Natural killer cell (primary cell): ENCODE measurements at regions not wholly inside any gene's neighbourhood (a gene's known extent, or its start where the extent isn't known, plus 50 kb on each side); places are given as distances from the start of the nearest gene placed in this dataset.

Experiments used
- ATAC-seq, 3 donors: fragments of 150-1000 bp in 2 of 3; fragments of 200-7000 bp in 1 of 3; cut with Tn5 transposase; 1 replicate in 1 of 3; 2 replicates in 2 of 3; pipeline ENCODE4 v1.10.0; 2021; ENCODE audit warnings: mild to moderate bottlenecking in 2 of 3, moderate library complexity in 2 of 3
- DNase-seq, 2 donors: peaks; one replicate each; pipeline versions ENCODE4 v3.0.0 to v3.0.0-alpha.2; 2013 to 2021; ENCODE audit warnings: mixed read lengths in 1 of 2
- H3K27ac ChIP-seq: one replicate; pipeline ENCODE4 v1.5.1; 2013; ENCODE audit warnings: mild to moderate bottlenecking, low read length
- H3K27me3 ChIP-seq: one replicate; pipeline ENCODE4 v1.6.1; 2013; ENCODE audit warnings: low read length; ENCODE audit not compliant: control insufficient read depth, insufficient read depth
- H3K36me3 ChIP-seq: one replicate; pipeline ENCODE4 v1.6.1; 2013; ENCODE audit warnings: low read length; ENCODE audit not compliant: control insufficient read depth, insufficient read depth
- H3K4me1 ChIP-seq: one replicate; pipeline ENCODE4 v1.6.1; 2013; ENCODE audit warnings: low read length; ENCODE audit not compliant: control insufficient read depth, insufficient read depth
- H3K4me3 ChIP-seq: one replicate; pipeline ENCODE4 v1.5.1; 2013; ENCODE audit warnings: low read length
- H3K9me3 ChIP-seq: one replicate; pipeline ENCODE4 v1.6.1; 2013; ENCODE audit warnings: low read length; ENCODE audit not compliant: control insufficient read depth, insufficient read depth
- H3K27ac Mint-ChIP-seq, 2 donors: one replicate each; pipeline ENCODE4 v1.8.0; 2022; ENCODE audit warnings: mild to moderate bottlenecking in 2 of 2, mixed read lengths in 2 of 2, moderate library complexity in 1 of 2
- H3K27me3 Mint-ChIP-seq, 2 donors: one replicate each; pipeline ENCODE4 v1.8.0; 2022; ENCODE audit warnings: low read depth in 2 of 2, mixed read lengths in 2 of 2
- H3K36me3 Mint-ChIP-seq: one replicate; pipeline ENCODE4 v1.8.0; 2022; ENCODE audit warnings: mixed read lengths
- H3K4me1 Mint-ChIP-seq, 2 donors: one replicate each; pipeline ENCODE4 v1.8.0; 2022; ENCODE audit warnings: mixed read lengths in 2 of 2
- H3K4me3 Mint-ChIP-seq: one replicate; pipeline ENCODE4 v1.8.0; 2022; ENCODE audit warnings: mild to moderate bottlenecking, moderate library complexity, mixed read lengths
- H3K9me3 Mint-ChIP-seq, 2 donors: one replicate each; pipeline ENCODE4 v1.8.0; 2022; ENCODE audit warnings: mixed read lengths in 2 of 2
- WGBS: methylation state at CpG from one replicate; pipeline ENCODE4 v1.1.7; 2013; ENCODE audit warnings: missing lambda C conversion rate; ENCODE audit not compliant: insufficient coverage; 5-methylcytosine and 5-hydroxymethylcytosine counted together
- intact Hi-C: fragments of 100-400 bp; cut with micrococcal nuclease; formaldehyde crosslinking; loops from one replicate; pipeline ENCODE4 v1.14.2; 2022
- TF ChIP-seq, protein P1 (sequence below): fragments of 200-600 bp; IDR thresholded peaks from one replicate; pipeline ENCODE4 v1.8.0; 2022; ENCODE audit warnings: antibody characterized with exemption

DNA sequence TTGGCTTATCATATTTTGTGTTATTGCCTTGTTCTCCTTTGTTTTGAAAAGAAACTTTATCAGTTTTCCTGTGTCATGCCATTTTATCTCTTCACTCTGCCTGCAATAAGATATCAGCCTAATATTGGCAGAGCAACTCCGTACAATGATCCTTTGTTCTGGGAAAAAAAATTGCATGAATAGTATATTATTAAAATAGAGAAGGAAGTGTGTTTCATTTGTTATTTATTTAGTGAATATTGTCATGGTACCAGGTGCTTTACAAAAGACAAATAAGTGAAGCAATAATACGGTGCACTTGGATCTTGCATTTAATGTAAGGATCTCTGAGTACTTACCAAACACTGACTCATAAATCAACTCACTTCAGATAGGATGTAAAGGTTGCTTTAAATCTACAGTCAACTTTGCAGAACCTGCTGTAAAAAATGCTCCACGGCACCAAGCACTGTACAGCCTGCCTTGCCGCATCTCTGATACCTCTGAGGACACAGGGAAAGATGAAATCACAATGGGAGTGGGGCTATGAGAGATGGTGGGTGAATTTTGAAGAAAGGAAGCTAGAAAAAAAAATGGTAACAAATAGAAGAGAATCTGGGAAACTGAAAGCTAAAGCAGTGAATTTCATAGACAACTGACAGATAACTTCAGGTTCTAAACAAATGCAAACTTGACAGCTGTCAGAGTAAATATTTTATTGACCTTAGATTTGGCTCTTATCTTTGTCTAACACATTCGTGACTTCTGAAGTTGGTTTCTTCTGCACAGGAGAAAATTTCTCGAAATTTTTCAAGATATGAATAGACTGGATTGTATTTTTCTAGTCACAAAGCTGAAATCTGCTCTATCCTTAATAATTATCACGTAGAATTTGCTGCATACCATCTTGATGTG, 232.1 kb downstream of the ENC1 start:
- WGBS = 58% methylated on average over 6 of the region's 7 CpGs
- no peak overlapping the region for H3K4me3 ChIP-seq
- DNase-seq (no peak), ATAC-seq (no peak)
- no peaks in the 10 kb centered on the region for H3K9me3 ChIP-seq
- Mint-ChIP-seq H3K36me3 (no peaks in the 10 kb centered on the region), H3K4me1 (peaks cover 10 to 11% of the 10 kb centered on the region in 2 donors), H3K27ac (no peak overlapping the region), H3K4me3 (no peak overlapping the region), H3K9me3 (no peaks in the 10 kb centered on the region), H3K27me3 (peaks cover 12 to 22% of the 10 kb centered on the region in 2 donors)
- intact Hi-C loops = no loop called here
- peaks cover under 1% of the 10 kb centered on the region for H3K4me1 ChIP-seq
- H3K36me3 ChIP-seq = no peaks in the 10 kb centered on the region
- H3K27ac ChIP-seq = no peak overlapping the region
- H3K27me3 ChIP-seq = no peaks in the 10 kb centered on the region
- TF ChIP-seq, protein P1, sequence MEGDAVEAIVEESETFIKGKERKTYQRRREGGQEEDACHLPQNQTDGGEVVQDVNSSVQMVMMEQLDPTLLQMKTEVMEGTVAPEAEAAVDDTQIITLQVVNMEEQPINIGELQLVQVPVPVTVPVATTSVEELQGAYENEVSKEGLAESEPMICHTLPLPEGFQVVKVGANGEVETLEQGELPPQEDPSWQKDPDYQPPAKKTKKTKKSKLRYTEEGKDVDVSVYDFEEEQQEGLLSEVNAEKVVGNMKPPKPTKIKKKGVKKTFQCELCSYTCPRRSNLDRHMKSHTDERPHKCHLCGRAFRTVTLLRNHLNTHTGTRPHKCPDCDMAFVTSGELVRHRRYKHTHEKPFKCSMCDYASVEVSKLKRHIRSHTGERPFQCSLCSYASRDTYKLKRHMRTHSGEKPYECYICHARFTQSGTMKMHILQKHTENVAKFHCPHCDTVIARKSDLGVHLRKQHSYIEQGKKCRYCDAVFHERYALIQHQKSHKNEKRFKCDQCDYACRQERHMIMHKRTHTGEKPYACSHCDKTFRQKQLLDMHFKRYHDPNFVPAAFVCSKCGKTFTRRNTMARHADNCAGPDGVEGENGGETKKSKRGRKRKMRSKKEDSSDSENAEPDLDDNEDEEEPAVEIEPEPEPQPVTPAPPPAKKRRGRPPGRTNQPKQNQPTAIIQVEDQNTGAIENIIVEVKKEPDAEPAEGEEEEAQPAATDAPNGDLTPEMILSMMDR = no peak

DNA sequence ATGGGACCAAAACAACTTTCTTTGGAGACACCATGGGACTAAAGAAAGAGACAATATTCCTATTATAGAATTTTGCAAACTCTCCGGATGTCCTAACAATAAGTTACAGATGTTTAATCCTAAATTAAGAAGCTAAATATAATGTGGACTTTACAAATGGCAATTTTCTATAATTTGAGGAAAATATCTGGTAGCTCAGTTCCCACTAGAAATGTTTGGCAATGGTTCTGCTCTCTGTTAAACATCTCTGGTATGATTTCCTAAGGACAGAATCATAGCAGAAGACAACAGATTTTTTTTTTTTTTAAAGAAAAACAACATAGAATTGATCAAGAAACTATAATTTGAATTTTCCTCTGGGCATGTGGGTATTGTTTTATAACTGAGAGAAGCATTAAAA, 232.8 kb downstream of the ENC1 start:
- H3K36me3 Mint-ChIP-seq = no peaks in the 10 kb centered on the region

DNA sequence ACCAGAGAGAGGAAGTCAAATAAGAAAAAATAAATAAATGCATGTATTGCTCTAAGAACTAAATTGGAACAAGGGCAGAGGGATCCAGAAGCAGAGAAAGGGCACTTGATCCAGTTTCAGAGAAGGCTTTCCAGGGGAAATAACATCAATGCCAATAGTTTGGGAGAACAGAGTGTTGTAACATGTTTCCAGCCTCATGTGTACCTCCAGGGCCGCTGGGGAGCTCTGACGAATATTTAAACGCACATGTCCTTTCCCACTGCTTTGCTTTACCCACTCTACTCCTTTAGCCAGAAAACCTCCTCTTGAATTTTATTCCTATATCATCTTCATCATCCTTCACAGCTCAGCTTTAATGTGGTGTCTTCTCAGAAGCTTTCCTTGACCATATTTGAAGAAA, 233.7 kb downstream of the ENC1 start:
- H3K27me3 Mint-ChIP-seq = peaks cover 12 to 18% of the 10 kb centered on the region in 2 donors
- peaks cover 11% of the 10 kb centered on the region for H3K4me1 ChIP-seq
- intact Hi-C loops = loop anchor here (1.0 kb wide), 1 partner anchor 14 kb away; no protein-coding TSS in a partner anchor

More for the DNA sequence above, 232.8 kb downstream of the ENC1 start:
- no peaks in the 10 kb centered on the region for H3K36me3 ChIP-seq
- H3K9me3 ChIP-seq = no peaks in the 10 kb centered on the region
- no peak overlapping the region for H3K4me3 ChIP-seq
- H3K4me1 Mint-ChIP-seq = peaks cover 17 to 18% of the 10 kb centered on the region in 2 donors
- no peak overlapping the region for H3K27ac Mint-ChIP-seq
- intact Hi-C loops = no loop called here
- no peaks in the 10 kb centered on the region for H3K9me3 Mint-ChIP-seq
- H3K27me3 Mint-ChIP-seq = peaks cover 12 to 22% of the 10 kb centered on the region in 2 donors
- peaks cover 6% of the 10 kb centered on the region for H3K4me1 ChIP-seq
- no peak overlapping the region for H3K27ac ChIP-seq
- TF ChIP-seq, protein P1 = no peak
- ATAC-seq (no peak), DNase-seq (no peak)
- H3K4me3 Mint-ChIP-seq = no peak overlapping the region
- WGBS = no CpG with 5 or more reads among the region's 1 CpG
- H3K27me3 ChIP-seq = no peaks in the 10 kb centered on the region

More for the DNA sequence above, 233.7 kb downstream of the ENC1 start:
- TF ChIP-seq, protein P1 = no peak
- H3K36me3 ChIP-seq = no peaks in the 10 kb centered on the region
- ATAC-seq = no peak
- H3K27me3 ChIP-seq = no peaks in the 10 kb centered on the region
- Mint-ChIP-seq H3K9me3 (no peaks in the 10 kb centered on the region), H3K4me1 (peaks cover 25 to 27% of the 10 kb centered on the region in 2 donors), H3K27ac (no peak overlapping the region), H3K36me3 (no peaks in the 10 kb centered on the region), H3K4me3 (no peak overlapping the region)
- no peak overlapping the region for H3K4me3 ChIP-seq
- DNase-seq = no peak
- no peaks in the 10 kb centered on the region for H3K9me3 ChIP-seq
- no peak overlapping the region for H3K27ac ChIP-seq
- 93% methylated on average over 3 of the region's 3 CpGs for WGBS
